ENCODE measurements at regions not wholly inside any gene's neighbourhood (a gene's known extent, or its start where the extent isn't known, plus 50 kb on each side); places are given as distances from the start of the nearest gene placed in this dataset.

DNA sequence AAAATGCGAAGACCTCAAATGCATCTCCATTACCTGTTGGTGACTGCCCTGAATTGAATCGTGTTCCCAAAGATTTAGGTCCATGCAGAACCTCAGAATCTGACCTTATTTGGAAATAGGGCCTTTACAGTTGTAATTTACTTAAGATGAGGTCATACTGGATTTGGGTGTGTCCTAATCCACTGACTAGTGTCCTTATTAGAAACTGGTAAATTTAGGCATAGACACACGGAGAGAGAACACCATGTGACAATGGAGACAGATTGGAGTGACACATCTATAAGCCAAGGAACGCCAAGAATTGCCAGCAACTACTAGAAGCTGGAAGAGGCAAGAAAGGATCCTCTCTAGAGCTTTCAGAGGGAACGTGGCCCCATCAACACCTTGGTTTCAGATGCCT lies 203.1 kb downstream of the SMAD2 start:
- Mint-ChIP-seq H3K9me3 (peaks cover 0 to 3% (median 0%) of the 10 kb centered on the region in 7 donors), H3K27ac (no peak overlapping the region), H3K4me1 (no peaks in the 10 kb centered on the region), H3K27me3 (ENCODE audit: low read depth in 3 of 3) (peaks cover 5 to 9% (median 6%) of the 10 kb centered on the region in 3 donors), H3K4me3 (no peak overlapping the region), H3K36me3 (no peaks in the 10 kb centered on the region)
- Histone ChIP-seq H3K9me3 (replicated peaks in 1 of 2; ENCODE audit: control insufficient read depth in 1 of 2, insufficient read depth in 1 of 2, low read length in 2 of 2) (no peaks in the 10 kb centered on the region), H3K4me2 (replicated peaks; ENCODE audit: extremely low read depth, low read length, poor library complexity, severe bottlenecking) (no peak overlapping the region), H3K36me3 (replicated peaks in 1 of 2; ENCODE audit: control insufficient read depth in 1 of 2, insufficient read depth in 2 of 2, low read length in 2 of 2) (no peaks in the 10 kb centered on the region), H3K27ac (ENCODE audit: low read depth in 1 of 2, low read length in 2 of 2) (no peak overlapping the region), H4K20me1 (ENCODE audit: insufficient read depth, low read length) (no peaks in the 10 kb centered on the region), H3K79me2 (ENCODE audit: insufficient read depth, low read length) (no peaks in the 10 kb centered on the region), H3K4me1 (ENCODE audit: control insufficient read depth in 1 of 2, insufficient read depth in 2 of 2, low read length in 2 of 2) (no peaks in the 10 kb centered on the region), H3K27me3 (ENCODE audit: control insufficient read depth in 2 of 2, insufficient read depth in 2 of 2, low read length in 2 of 2) (no peaks in the 10 kb centered on the region), H2AFZ (ENCODE audit: insufficient read depth, low read depth, low read length, poor library complexity, severe bottlenecking) (no peak overlapping the region), H3K9ac (ENCODE audit: insufficient read depth, low read length, poor library complexity, severe bottlenecking) (no peak overlapping the region), H3K4me3 (replicated peaks in 1 of 3; ENCODE audit: low read depth in 2 of 3, low read length in 3 of 3) (no peak overlapping the region)
- no peak for DNase-seq
- intact Hi-C loops (cut with micrococcal nuclease): no loop called here
- TF ChIP-seq, protein P1, sequence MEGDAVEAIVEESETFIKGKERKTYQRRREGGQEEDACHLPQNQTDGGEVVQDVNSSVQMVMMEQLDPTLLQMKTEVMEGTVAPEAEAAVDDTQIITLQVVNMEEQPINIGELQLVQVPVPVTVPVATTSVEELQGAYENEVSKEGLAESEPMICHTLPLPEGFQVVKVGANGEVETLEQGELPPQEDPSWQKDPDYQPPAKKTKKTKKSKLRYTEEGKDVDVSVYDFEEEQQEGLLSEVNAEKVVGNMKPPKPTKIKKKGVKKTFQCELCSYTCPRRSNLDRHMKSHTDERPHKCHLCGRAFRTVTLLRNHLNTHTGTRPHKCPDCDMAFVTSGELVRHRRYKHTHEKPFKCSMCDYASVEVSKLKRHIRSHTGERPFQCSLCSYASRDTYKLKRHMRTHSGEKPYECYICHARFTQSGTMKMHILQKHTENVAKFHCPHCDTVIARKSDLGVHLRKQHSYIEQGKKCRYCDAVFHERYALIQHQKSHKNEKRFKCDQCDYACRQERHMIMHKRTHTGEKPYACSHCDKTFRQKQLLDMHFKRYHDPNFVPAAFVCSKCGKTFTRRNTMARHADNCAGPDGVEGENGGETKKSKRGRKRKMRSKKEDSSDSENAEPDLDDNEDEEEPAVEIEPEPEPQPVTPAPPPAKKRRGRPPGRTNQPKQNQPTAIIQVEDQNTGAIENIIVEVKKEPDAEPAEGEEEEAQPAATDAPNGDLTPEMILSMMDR (IDR thresholded peaks at IDR 0.05): no peak
- WGBS (ENCODE audit: insufficient coverage): 88% methylated on average over 4 of the region's 5 CpGs

DNA sequence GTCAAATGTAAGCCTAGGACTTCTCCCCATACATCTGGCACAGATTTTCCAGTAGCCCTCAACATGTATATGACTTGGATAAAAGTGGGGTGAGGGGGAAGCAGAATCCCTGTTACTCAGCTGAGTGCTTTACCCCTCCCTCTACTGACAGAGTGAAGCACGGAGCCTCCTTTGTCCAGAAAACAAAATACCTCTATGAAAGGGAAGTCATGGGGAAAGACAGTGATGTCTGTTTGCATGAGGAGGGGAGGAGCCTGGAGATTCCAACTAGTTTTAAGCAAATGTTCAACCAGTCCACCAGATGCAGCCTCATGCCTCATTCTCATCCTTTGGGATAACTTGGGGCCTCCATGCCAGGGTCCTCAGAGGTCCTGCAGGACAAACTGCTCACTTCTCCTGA lies 203.9 kb downstream of the SMAD2 start:
- Histone ChIP-seq H3K4me3 (replicated peaks in 1 of 3; ENCODE audit: low read depth in 2 of 3, low read length in 3 of 3) (no peak overlapping the region), H3K4me2 (replicated peaks; ENCODE audit: extremely low read depth, low read length, poor library complexity, severe bottlenecking) (no peak overlapping the region), H3K79me2 (ENCODE audit: insufficient read depth, low read length) (no peaks in the 10 kb centered on the region), H3K27ac (ENCODE audit: low read depth in 1 of 2, low read length in 2 of 2) (no peak overlapping the region), H3K36me3 (replicated peaks in 1 of 2; ENCODE audit: control insufficient read depth in 1 of 2, insufficient read depth in 2 of 2, low read length in 2 of 2) (no peaks in the 10 kb centered on the region), H2AFZ (ENCODE audit: insufficient read depth, low read depth, low read length, poor library complexity, severe bottlenecking) (no peak overlapping the region), H3K4me1 (ENCODE audit: control insufficient read depth in 1 of 2, insufficient read depth in 2 of 2, low read length in 2 of 2) (no peaks in the 10 kb centered on the region), H3K9me3 (replicated peaks in 1 of 2; ENCODE audit: control insufficient read depth in 1 of 2, insufficient read depth in 1 of 2, low read length in 2 of 2) (no peaks in the 10 kb centered on the region), H3K27me3 (ENCODE audit: control insufficient read depth in 2 of 2, insufficient read depth in 2 of 2, low read length in 2 of 2) (no peaks in the 10 kb centered on the region), H4K20me1 (ENCODE audit: insufficient read depth, low read length) (no peaks in the 10 kb centered on the region), H3K9ac (ENCODE audit: insufficient read depth, low read length, poor library complexity, severe bottlenecking) (no peak overlapping the region)
- no peak overlapping the region for H3K4me3 Mint-ChIP-seq
- no CpG with 5 or more reads among the region's 1 CpG for WGBS (ENCODE audit: insufficient coverage)
- intact Hi-C loops (cut with micrococcal nuclease): no loop called here
- peaks cover 0 to 3% (median 0%) of the 10 kb centered on the region in 7 donors for H3K9me3 Mint-ChIP-seq
- H3K27me3 Mint-ChIP-seq (ENCODE audit: low read depth in 3 of 3): peaks cover 6 to 9% (median 8%) of the 10 kb centered on the region in 3 donors
- DNase-seq: no peak
- H3K27ac Mint-ChIP-seq: no peak overlapping the region
- no peaks in the 10 kb centered on the region for H3K36me3 Mint-ChIP-seq
- H3K4me1 Mint-ChIP-seq: no peaks in the 10 kb centered on the region
- TF ChIP-seq, protein P1 (IDR thresholded peaks at IDR 0.05): no peak
